PFSK-1 (cell line): ENCODE measurements at regions not wholly inside any gene's neighbourhood (a gene's known extent, or its start where the extent isn't known, plus 50 kb on each side); places are given as distances from the start of the nearest gene placed in this dataset.

Experiments
- POLR2AphosphoS5 ChIP-seq: IDR thresholded peaks from 2 replicates; pipeline ENCODE4 v1.6.1; 2012; ENCODE audit warnings: low read depth, mild to moderate bottlenecking, control low read depth, low read length, moderate library complexity
- TAF1 ChIP-seq: IDR thresholded peaks from 2 replicates; pipeline ENCODE4 v1.6.1; 2012; ENCODE audit warnings: low read length, control low read depth, borderline replicate concordance; ENCODE audit not compliant: insufficient read depth

DNA sequence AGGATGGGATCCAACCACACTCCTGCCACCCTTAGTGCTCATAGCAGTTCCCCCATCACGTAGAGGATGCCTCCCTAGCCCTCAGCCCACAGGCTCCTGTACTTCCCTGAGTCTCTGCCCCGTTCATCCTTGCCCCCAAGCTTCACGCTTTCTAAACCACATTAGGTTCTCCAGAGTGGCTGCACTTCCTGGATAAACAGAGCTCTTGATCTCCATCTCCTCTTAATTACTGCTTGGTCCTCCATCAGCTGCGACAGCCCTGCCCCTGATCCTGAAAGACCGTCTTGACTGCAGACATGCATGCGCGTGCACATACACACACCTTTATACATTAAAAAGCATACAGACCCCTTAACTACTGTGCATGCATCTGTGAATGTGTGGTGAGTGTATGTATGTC is 530.0 kb downstream of the BCL11B start:
- TF ChIP-seq TAF1 (no peak), POLR2AphosphoS5 (no peak)
